Astrocyte (in vitro differentiated cells and primary cell): ENCODE measurements at regions not wholly inside any gene's neighbourhood (a gene's known extent, or its start where the extent isn't known, plus 50 kb on each side); places are given as distances from the start of the nearest gene placed in this dataset.

Source experiments
- DNase-seq: peaks from one replicate; pipeline ENCODE4 v3.0.0-alpha.2; 2010; ENCODE audit warnings: low read depth
- FAIRE-seq: peaks from 2 replicates; lab custom pipeline; 2011; peaks lifted over from hg19 to GRCh38; lab: Jason Lieb, UNC
- H2AFZ ChIP-seq: 2 replicates; pipeline ENCODE4 v1.6.0; 2012; ENCODE audit warnings: low read depth, low read length, inconsistent platforms
- H3K27ac ChIP-seq: 2 replicates; pipeline ENCODE4 v1.5.1; 2011; ENCODE audit warnings: low read depth, low read length, inconsistent platforms
- H3K27me3 ChIP-seq: 2 replicates; pipeline ENCODE4 v1.6.0; 2011; ENCODE audit warnings: low read length, inconsistent platforms; ENCODE audit not compliant: insufficient read depth
- H3K36me3 ChIP-seq: 2 replicates; pipeline ENCODE4 v1.5.1; 2011; ENCODE audit warnings: low read length, inconsistent platforms; ENCODE audit not compliant: insufficient read depth
- H3K4me1 ChIP-seq: 2 replicates; pipeline ENCODE4 v1.5.1; 2011; ENCODE audit warnings: low read length, inconsistent platforms; ENCODE audit not compliant: insufficient read depth
- H3K4me2 ChIP-seq: 2 replicates; pipeline ENCODE4 v1.6.0; 2012; ENCODE audit warnings: low read length, inconsistent platforms
- H3K4me3 ChIP-seq: 2 replicates; pipeline ENCODE4 v1.5.1; 2011; ENCODE audit warnings: low read depth, mild to moderate bottlenecking, low read length, inconsistent platforms; ENCODE audit not compliant: insufficient read depth
- H3K79me2 ChIP-seq: 2 replicates; pipeline ENCODE4 v1.6.0; 2012; ENCODE audit warnings: mild to moderate bottlenecking, low read length, inconsistent platforms; ENCODE audit not compliant: insufficient read depth
- H3K9ac ChIP-seq: 2 replicates; pipeline ENCODE4 v1.6.0; 2012; ENCODE audit warnings: mild to moderate bottlenecking, low read length, inconsistent platforms
- H3K9me3 ChIP-seq: 2 replicates; pipeline ENCODE4 v1.5.1; 2012; ENCODE audit warnings: low read depth, mild to moderate bottlenecking, low read length, inconsistent platforms; ENCODE audit not compliant: insufficient read depth
- H4K20me1 ChIP-seq: 2 replicates; pipeline ENCODE4 v1.6.0; 2012; ENCODE audit warnings: low read length, inconsistent platforms; ENCODE audit not compliant: insufficient read depth
- H3K27ac Mint-ChIP-seq: one replicate; pipeline ENCODE4 v1.8.0; 2021; ENCODE audit warnings: mild to moderate bottlenecking, mixed read lengths; ENCODE audit not compliant: unreplicated experiment
- H3K27me3 Mint-ChIP-seq: one replicate; pipeline ENCODE4 v1.8.0; 2021; ENCODE audit warnings: low read depth, mixed read lengths; ENCODE audit not compliant: unreplicated experiment
- H3K36me3 Mint-ChIP-seq: one replicate; pipeline ENCODE4 v1.8.0; 2021; ENCODE audit warnings: low read depth, mixed read lengths; ENCODE audit not compliant: unreplicated experiment
- H3K4me1 Mint-ChIP-seq: one replicate; pipeline ENCODE4 v1.8.0; 2021; ENCODE audit warnings: low read depth, mixed read lengths; ENCODE audit not compliant: unreplicated experiment
- H3K4me3 Mint-ChIP-seq: one replicate; pipeline ENCODE4 v1.8.0; 2021; ENCODE audit warnings: mild to moderate bottlenecking, moderate library complexity, mixed read lengths; ENCODE audit not compliant: unreplicated experiment
- H3K9me3 Mint-ChIP-seq: one replicate; pipeline ENCODE4 v1.8.0; 2021; ENCODE audit warnings: mild to moderate bottlenecking, mixed read lengths; ENCODE audit not compliant: unreplicated experiment
- CTCF ChIP-seq: IDR thresholded peaks from 2 replicates; pipeline ENCODE4 v1.5.1; 2011; ENCODE audit warnings: low read depth, mild to moderate bottlenecking, inconsistent platforms, low read length, moderate library complexity; ENCODE audit not compliant: insufficient read depth
- EZH2 ChIP-seq: IDR thresholded peaks from 2 replicates; pipeline ENCODE4 v1.6.1; 2012; ENCODE audit warnings: mild to moderate bottlenecking, low read length, inconsistent platforms; ENCODE audit not compliant: insufficient read depth

DNA sequence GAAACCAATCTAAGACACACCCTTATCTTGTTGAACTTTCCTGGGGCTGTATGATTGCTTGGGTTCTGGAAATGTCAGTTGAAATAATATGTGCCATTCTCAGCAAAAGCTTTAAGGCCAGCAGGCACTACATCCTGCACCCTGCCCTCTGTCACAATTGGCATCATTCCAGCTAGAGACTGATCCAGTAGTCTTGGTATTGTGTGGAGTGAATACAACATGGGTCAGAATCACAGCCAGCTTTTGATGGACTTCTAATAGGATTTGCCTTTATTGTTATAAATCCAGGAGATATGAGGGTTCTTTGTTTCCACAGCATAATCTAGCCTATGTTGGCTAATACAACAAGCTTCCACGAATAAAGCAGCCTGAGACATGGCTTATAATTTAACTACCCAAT lies 617.0 kb upstream of the CDH2 start:
- Histone ChIP-seq H3K4me1 (peaks cover 9% of the 10 kb centered on the region), H3K9me3 (no peaks in the 10 kb centered on the region), H2AFZ (no peak overlapping the region), H3K4me2 (no peak overlapping the region), H3K27me3 (no peaks in the 10 kb centered on the region), H3K79me2 (no peaks in the 10 kb centered on the region), H4K20me1 (no peaks in the 10 kb centered on the region), H3K9ac (no peak overlapping the region), H3K27ac (no peak overlapping the region), H3K36me3 (no peaks in the 10 kb centered on the region), H3K4me3 (no peak overlapping the region)
- Mint-ChIP-seq H3K27me3 (no peaks in the 10 kb centered on the region), H3K36me3 (no peaks in the 10 kb centered on the region), H3K27ac (no peak overlapping the region), H3K4me3 (no peak overlapping the region), H3K4me1 (peaks cover 26% of the 10 kb centered on the region), H3K9me3 (no peaks in the 10 kb centered on the region)
- no peak for FAIRE-seq
- TF ChIP-seq EZH2 (no peak), CTCF (no peak)
- DNase-seq: no peak

- no peaks in the 10 kb centered on the region for H3K79me2 ChIP-seq
- TF ChIP-seq EZH2 (no peak), CTCF (no peak)
- H3K4me1 Mint-ChIP-seq: peaks cover 29% of the 10 kb centered on the region
- no peaks in the 10 kb centered on the region for H3K27me3 ChIP-seq
- FAIRE-seq (no peak), DNase-seq (no peak)
- no peaks in the 10 kb centered on the region for H3K36me3 ChIP-seq
- no peak overlapping the region for H3K4me3 Mint-ChIP-seq
- no peak overlapping the region for H2AFZ ChIP-seq
- H3K27me3 Mint-ChIP-seq: no peaks in the 10 kb centered on the region
- H3K9me3 ChIP-seq: no peaks in the 10 kb centered on the region
- no peak overlapping the region for H3K4me3 ChIP-seq
- no peaks in the 10 kb centered on the region for H3K36me3 Mint-ChIP-seq
- no peaks in the 10 kb centered on the region for H3K9me3 Mint-ChIP-seq
- no peak overlapping the region for H3K27ac Mint-ChIP-seq
- peaks cover 9% of the 10 kb centered on the region for H3K4me1 ChIP-seq
- no peak overlapping the region for H3K9ac ChIP-seq
- H4K20me1 ChIP-seq: no peaks in the 10 kb centered on the region
- H3K4me2 ChIP-seq: peak overlapping the region; percentile 14
- no peak overlapping the region for H3K27ac ChIP-seq
Observed at GRCh38 chr18:28792404-28793086, 615.6 kb upstream of the CDH2 start.

DNA sequence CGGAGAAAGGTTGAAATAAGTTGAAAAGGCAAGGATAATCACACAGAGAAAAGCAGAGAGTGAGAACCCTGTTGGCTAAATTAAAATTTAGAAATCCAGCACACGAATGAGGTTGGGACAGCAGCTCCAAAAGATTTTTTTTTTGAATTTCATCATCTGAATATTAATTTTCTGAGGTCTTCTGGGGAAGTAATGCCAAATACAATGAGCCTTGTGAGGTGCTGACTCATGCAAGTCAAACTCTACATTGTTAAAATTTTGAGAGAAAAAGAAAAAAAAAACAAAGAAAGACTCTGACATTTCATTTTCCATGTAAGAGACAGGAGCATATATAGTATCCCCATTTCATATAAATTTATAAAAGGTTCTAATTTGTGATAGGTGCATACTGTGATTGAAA lies 614.2 kb upstream of the CDH2 start:
- Histone ChIP-seq H3K4me2 (no peak overlapping the region), H2AFZ (no peak overlapping the region), H3K9me3 (no peaks in the 10 kb centered on the region), H3K27ac (no peak overlapping the region), H3K4me1 (peaks cover 9% of the 10 kb centered on the region), H4K20me1 (no peaks in the 10 kb centered on the region), H3K9ac (no peak overlapping the region), H3K4me3 (no peak overlapping the region), H3K79me2 (no peaks in the 10 kb centered on the region), H3K36me3 (no peaks in the 10 kb centered on the region), H3K27me3 (no peaks in the 10 kb centered on the region)
- Mint-ChIP-seq H3K36me3 (no peaks in the 10 kb centered on the region), H3K27ac (no peak overlapping the region), H3K4me3 (no peak overlapping the region), H3K9me3 (no peaks in the 10 kb centered on the region), H3K27me3 (no peaks in the 10 kb centered on the region), H3K4me1 (peaks cover 29% of the 10 kb centered on the region)
- TF ChIP-seq CTCF: no peak
- TF ChIP-seq EZH2: no peak
- FAIRE-seq (no peak), DNase-seq (no peak)
